PC-3 (cell line): ENCODE measurements at regions not wholly inside any gene's neighbourhood (a gene's known extent, or its start where the extent isn't known, plus 50 kb on each side); places are given as distances from the start of the nearest gene placed in this dataset.

Experiments used
- EZH2 ChIP-seq: fragments of 300-600 bp; sonication (generic); IDR thresholded peaks from one replicate; pipeline ENCODE4 v1.6.1; 2017; ENCODE audit warnings: antibody characterized with exemption, mild to moderate bottlenecking, low read length; ENCODE audit not compliant: unreplicated experiment
- EZH2phosphoT487 ChIP-seq: fragments of 300-600 bp; sonication (generic); IDR thresholded peaks from 2 replicates; pipeline ENCODE4 v1.6.1; 2018; ENCODE audit warnings: mild to moderate bottlenecking, antibody characterized with exemption, low read length, borderline replicate concordance
- TF ChIP-seq, protein P1 (sequence below): fragments of 300-600 bp; sonication (generic); conservative IDR thresholded peaks from 2 replicates; pipeline ENCODE4 v1.5.1; 2017; ENCODE audit warnings: antibody characterized with exemption, low read depth, mild to moderate bottlenecking, low read length

DNA sequence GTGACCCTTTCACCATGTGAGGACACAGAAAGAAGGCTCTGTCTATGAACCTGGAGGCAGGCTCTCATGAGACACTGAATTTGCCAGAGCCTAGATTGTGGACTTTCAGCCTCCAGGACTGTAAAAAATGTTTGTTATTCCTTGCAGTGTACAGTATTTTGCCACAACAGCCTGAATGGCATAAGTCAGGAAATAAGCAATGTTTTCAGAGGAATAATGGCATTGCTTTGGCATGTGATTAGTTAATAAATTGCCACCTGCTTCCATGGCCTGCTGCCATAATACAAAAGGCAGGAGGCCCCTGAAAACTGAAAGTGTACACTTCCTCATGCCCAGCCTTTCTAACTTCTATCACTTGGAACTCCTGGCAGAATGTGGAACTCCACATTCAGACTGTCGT, 408.1 kb downstream of the GADD45G start:
- TF ChIP-seq, protein P1, sequence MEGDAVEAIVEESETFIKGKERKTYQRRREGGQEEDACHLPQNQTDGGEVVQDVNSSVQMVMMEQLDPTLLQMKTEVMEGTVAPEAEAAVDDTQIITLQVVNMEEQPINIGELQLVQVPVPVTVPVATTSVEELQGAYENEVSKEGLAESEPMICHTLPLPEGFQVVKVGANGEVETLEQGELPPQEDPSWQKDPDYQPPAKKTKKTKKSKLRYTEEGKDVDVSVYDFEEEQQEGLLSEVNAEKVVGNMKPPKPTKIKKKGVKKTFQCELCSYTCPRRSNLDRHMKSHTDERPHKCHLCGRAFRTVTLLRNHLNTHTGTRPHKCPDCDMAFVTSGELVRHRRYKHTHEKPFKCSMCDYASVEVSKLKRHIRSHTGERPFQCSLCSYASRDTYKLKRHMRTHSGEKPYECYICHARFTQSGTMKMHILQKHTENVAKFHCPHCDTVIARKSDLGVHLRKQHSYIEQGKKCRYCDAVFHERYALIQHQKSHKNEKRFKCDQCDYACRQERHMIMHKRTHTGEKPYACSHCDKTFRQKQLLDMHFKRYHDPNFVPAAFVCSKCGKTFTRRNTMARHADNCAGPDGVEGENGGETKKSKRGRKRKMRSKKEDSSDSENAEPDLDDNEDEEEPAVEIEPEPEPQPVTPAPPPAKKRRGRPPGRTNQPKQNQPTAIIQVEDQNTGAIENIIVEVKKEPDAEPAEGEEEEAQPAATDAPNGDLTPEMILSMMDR, result no peak
- TF ChIP-seq EZH2, result no peak
- TF ChIP-seq EZH2phosphoT487, result no peak
